Ovary (tissue), 3 donors: ENCODE measurements at regions not wholly inside any gene's neighbourhood (a gene's known extent, or its start where the extent isn't known, plus 50 kb on each side); places are given as distances from the start of the nearest gene placed in this dataset.

Source experiments
- CTCF ChIP-seq, 3 donors: fragments of 450-650 bp in 2 of 3; fragments of 200-600 bp in 1 of 3; IDR thresholded peaks; one replicate each; pipeline versions ENCODE4 v1.5.1 to v1.8.0; 2016 to 2022; ENCODE audit warnings: antibody characterized with exemption in 3 of 3, mild to moderate bottlenecking in 1 of 3
- EP300 ChIP-seq: sonication (generic); formaldehyde crosslinking; IDR thresholded peaks from one replicate; pipeline ENCODE4 v1.6.1; 2017; ENCODE audit warnings: antibody characterized with exemption
- donor health status: DM: no; HTN: no; CAD: no.

DNA sequence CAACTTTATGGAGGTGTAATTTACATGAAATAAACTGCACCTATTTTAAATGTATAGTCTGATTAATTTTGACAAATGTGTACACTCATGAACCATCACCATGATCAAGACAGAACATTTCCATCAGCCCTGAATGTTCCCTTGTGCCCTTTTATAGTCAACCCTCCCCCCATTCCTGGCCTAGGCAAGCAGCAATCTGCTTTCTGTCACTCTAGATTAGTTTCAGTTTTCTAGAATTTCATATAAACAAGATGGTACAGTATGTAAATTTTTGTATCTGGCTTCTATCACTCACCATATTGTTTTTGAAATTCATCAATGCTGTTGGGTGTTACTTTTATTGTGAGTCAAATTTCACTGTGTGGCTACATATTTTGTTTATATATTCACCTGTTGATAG, 234.2 kb upstream of the RPS6KA3 start:
- TF ChIP-seq CTCF (IDR thresholded peaks at IDR 0.05), result no peak
- TF ChIP-seq EP300, result no peak
